Duodenal mucosa (tissue), 2 donors: ENCODE measurements at regions not wholly inside any gene's neighbourhood (a gene's known extent, or its start where the extent isn't known, plus 50 kb on each side); places are given as distances from the start of the nearest gene placed in this dataset.

Experiments
- H3K27ac ChIP-seq: one replicate; pipeline ENCODE4 v1.7.0; 2013; ENCODE audit warnings: low read depth, low read length
- H3K27me3 ChIP-seq, 2 donors: one replicate each; pipeline ENCODE4 v1.7.0; 2013; ENCODE audit warnings: low read length in 2 of 2, control low read depth in 1 of 2; ENCODE audit not compliant: insufficient read depth in 2 of 2, control insufficient read depth in 1 of 2
- H3K36me3 ChIP-seq, 2 donors: one replicate each; pipeline ENCODE4 v1.7.0; 2013; ENCODE audit warnings: low read length in 2 of 2, control low read depth in 1 of 2; ENCODE audit not compliant: insufficient read depth in 2 of 2, control insufficient read depth in 1 of 2
- H3K4me1 ChIP-seq, 2 donors: one replicate each; pipeline ENCODE4 v1.7.0; 2013; ENCODE audit warnings: low read length in 2 of 2, control low read depth in 1 of 2; ENCODE audit not compliant: insufficient read depth in 2 of 2, control insufficient read depth in 1 of 2
- H3K4me3 ChIP-seq, 2 donors: one replicate each; pipeline ENCODE4 v1.7.0; 2013; ENCODE audit warnings: low read length in 2 of 2, low read depth in 1 of 2
- H3K9ac ChIP-seq, 2 donors: one replicate each; pipeline ENCODE4 v1.7.0; 2013; ENCODE audit warnings: low read length in 2 of 2, low read depth in 1 of 2
- H3K9me3 ChIP-seq, 2 donors: one replicate each; pipeline ENCODE4 v1.7.0; 2013; ENCODE audit warnings: low read length in 2 of 2, control low read depth in 1 of 2; ENCODE audit not compliant: control insufficient read depth in 1 of 2

- H3K4me3 ChIP-seq = no peak overlapping the region
- H3K27me3 ChIP-seq = no peaks in the 10 kb centered on the region
- no peaks in the 10 kb centered on the region for H3K9me3 ChIP-seq
- H3K9ac ChIP-seq = no peak overlapping the region
- H3K27ac ChIP-seq = no peak overlapping the region
- H3K4me1 ChIP-seq = no peaks in the 10 kb centered on the region
- H3K36me3 ChIP-seq = no peaks in the 10 kb centered on the region
Measured at GRCh38 chr9:119441338-119441737, 72.1 kb upstream of the BRINP1 start.

GRCh38 chr9:119436261-119436660 is 67.0 kb upstream of the BRINP1 start:
- no peak overlapping the region for H3K27ac ChIP-seq
- no peaks in the 10 kb centered on the region for H3K36me3 ChIP-seq
- no peak overlapping the region for H3K4me3 ChIP-seq
- H3K4me1 ChIP-seq = no peaks in the 10 kb centered on the region
- no peak overlapping the region for H3K9ac ChIP-seq
- H3K27me3 ChIP-seq = no peaks in the 10 kb centered on the region
- no peaks in the 10 kb centered on the region for H3K9me3 ChIP-seq

GRCh38 chr9:119435076-119435475 is 65.8 kb upstream of the BRINP1 start:
- H3K27ac ChIP-seq = no peak overlapping the region
- no peak overlapping the region for H3K4me3 ChIP-seq
- H3K27me3 ChIP-seq = no peaks in the 10 kb centered on the region
- no peaks in the 10 kb centered on the region for H3K4me1 ChIP-seq
- no peaks in the 10 kb centered on the region for H3K9me3 ChIP-seq
- no peak overlapping the region for H3K9ac ChIP-seq
- no peaks in the 10 kb centered on the region for H3K36me3 ChIP-seq

GRCh38 chr9:119432428-119432827 is 63.2 kb upstream of the BRINP1 start:
- no peak overlapping the region for H3K4me3 ChIP-seq
- H3K9me3 ChIP-seq = no peaks in the 10 kb centered on the region
- no peaks in the 10 kb centered on the region for H3K27me3 ChIP-seq
- no peaks in the 10 kb centered on the region for H3K36me3 ChIP-seq
- H3K27ac ChIP-seq = no peak overlapping the region
- H3K4me1 ChIP-seq = no peaks in the 10 kb centered on the region
- no peak overlapping the region for H3K9ac ChIP-seq

GRCh38 chr9:119429302-119429701 is 60.1 kb upstream of the BRINP1 start:
- Histone ChIP-seq H3K4me3 (no peak overlapping the region), H3K27ac (no peak overlapping the region), H3K4me1 (no peaks in the 10 kb centered on the region)

GRCh38 chr9:119420231-119420630 is 51.0 kb upstream of the BRINP1 start:
- Histone ChIP-seq H3K4me3 (no peak overlapping the region), H3K27ac (no peak overlapping the region)

More at GRCh38 chr9:119429302-119429701, 60.1 kb upstream of the BRINP1 start:
- Histone ChIP-seq H3K27me3 (no peaks in the 10 kb centered on the region), H3K9me3 (no peaks in the 10 kb centered on the region), H3K9ac (no peak overlapping the region), H3K36me3 (no peaks in the 10 kb centered on the region)

More at GRCh38 chr9:119420231-119420630, 51.0 kb upstream of the BRINP1 start:
- Histone ChIP-seq H3K9ac (no peak overlapping the region), H3K9me3 (no peaks in the 10 kb centered on the region), H3K36me3 (no peaks in the 10 kb centered on the region), H3K4me1 (no peaks in the 10 kb centered on the region), H3K27me3 (no peaks in the 10 kb centered on the region)
